Colonic mucosa (tissue), 4 donors: ENCODE measurements at regions not wholly inside any gene's neighbourhood (a gene's known extent, or its start where the extent isn't known, plus 50 kb on each side); places are given as distances from the start of the nearest gene placed in this dataset.
A peak's percentile ranks its signal among the peaks of the same experiment; 100 is the strongest.

Source experiments
- DNase-seq: peaks from one replicate; pipeline ENCODE4 v3.0.0-alpha.2; 2020
- H3K27ac ChIP-seq: fragments of 200-600 bp; one replicate; pipeline ENCODE4 v1.8.0; 2021
- H3K27me3 ChIP-seq: fragments of 200-600 bp; one replicate; pipeline ENCODE4 v1.8.0; 2021
- H3K36me3 ChIP-seq: fragments of 200-600 bp; one replicate; pipeline ENCODE4 v1.8.0; 2021
- H3K4me1 ChIP-seq: fragments of 200-600 bp; one replicate; pipeline ENCODE4 v1.8.0; 2021; ENCODE audit warnings: mild to moderate bottlenecking
- H3K4me3 ChIP-seq: fragments of 200-600 bp; one replicate; pipeline ENCODE4 v1.8.0; 2021
- H3K9ac ChIP-seq, 2 donors: one replicate each; pipeline ENCODE4 v1.7.0; 2013; ENCODE audit warnings: control low read depth in 2 of 2, low read depth in 2 of 2, low read length in 2 of 2
- H3K9me3 ChIP-seq: fragments of 200-600 bp; one replicate; pipeline ENCODE4 v1.8.0; 2021
- CTCF ChIP-seq: fragments of 200-600 bp; IDR thresholded peaks from one replicate; pipeline ENCODE4 v1.8.0; 2022; ENCODE audit warnings: antibody characterized with exemption, mild to moderate bottlenecking
- intact Hi-C: fragments of 100-400 bp; cut with DNase I; formaldehyde crosslinking; loops from one replicate; pipeline ENCODE4 v1.14.1; 2022
- donor health status: healthy.
- donor health status: DM: no; HTN: no; CAD: no.
- donor health status: DM: no; HTN: no; CAD: no.

GRCh38 chr12:98416845-98417244 lies 98.5 kb upstream of the TMPO start:
- DNase-seq, result no peak
- Histone ChIP-seq H3K4me3 (no peak overlapping the region), H3K4me1 (no peaks in the 10 kb centered on the region), H3K9me3 (no peaks in the 10 kb centered on the region), H3K27me3 (no peaks in the 10 kb centered on the region), H3K9ac (no peak overlapping the region), H3K27ac (no peak overlapping the region), H3K36me3 (no peaks in the 10 kb centered on the region)
- intact Hi-C loops, result no loop called here
- no peak for TF ChIP-seq CTCF

GRCh38 chr12:98417266-98417665 lies 98.1 kb upstream of the TMPO start:
- Histone ChIP-seq H3K4me3 (no peak overlapping the region), H3K9me3 (no peaks in the 10 kb centered on the region), H3K27ac (no peak overlapping the region), H3K27me3 (no peaks in the 10 kb centered on the region), H3K9ac (no peak overlapping the region), H3K4me1 (no peaks in the 10 kb centered on the region), H3K36me3 (no peaks in the 10 kb centered on the region)
- no peak for TF ChIP-seq CTCF
- intact Hi-C loops, result no loop called here
- DNase-seq, result no peak

GRCh38 chr12:98418357-98419075 lies 96.9 kb upstream of the TMPO start:
- Histone ChIP-seq H3K4me3 (no peak overlapping the region), H3K9ac (no peak overlapping the region), H3K36me3 (no peaks in the 10 kb centered on the region), H3K4me1 (no peaks in the 10 kb centered on the region), H3K9me3 (no peaks in the 10 kb centered on the region), H3K27ac (peak overlapping the region; percentile 32), H3K27me3 (no peaks in the 10 kb centered on the region)
- TF ChIP-seq CTCF, result no peak
- DNase-seq, result peak; percentile 93
- intact Hi-C loops, result no loop called here

- no peak for DNase-seq
- Histone ChIP-seq H3K4me3 (no peak overlapping the region), H3K4me1 (no peaks in the 10 kb centered on the region), H3K27me3 (no peaks in the 10 kb centered on the region), H3K27ac (peak overlapping the region; percentile 32), H3K36me3 (no peaks in the 10 kb centered on the region), H3K9ac (no peak overlapping the region), H3K9me3 (no peaks in the 10 kb centered on the region)
- TF ChIP-seq CTCF, result no peak
- intact Hi-C loops, result no loop called here
Measured at GRCh38 chr12:98419081-98419794, 96.2 kb upstream of the TMPO start.

GRCh38 chr12:98419795-98420404 lies 95.5 kb upstream of the TMPO start:
- intact Hi-C loops, result loop anchor here (5.0 kb wide), 1 partner anchor 97 kb away; the partner anchor contains the start of gene TMPO
- no peak for TF ChIP-seq CTCF
- Histone ChIP-seq H3K4me1 (no peaks in the 10 kb centered on the region), H3K27ac (no peak overlapping the region), H3K36me3 (no peaks in the 10 kb centered on the region), H3K9ac (no peak overlapping the region), H3K4me3 (no peak overlapping the region), H3K9me3 (no peaks in the 10 kb centered on the region), H3K27me3 (no peaks in the 10 kb centered on the region)
- DNase-seq, result no peak
